Motor neuron (in vitro differentiated cells): ENCODE measurements at regions not wholly inside any gene's neighbourhood (a gene's known extent, or its start where the extent isn't known, plus 50 kb on each side); places are given as distances from the start of the nearest gene placed in this dataset.
"Not testable (repeated sequence)": the region's sequence is repeated elsewhere in the genome, so short reads cannot be mapped to it uniquely, and the experiment has no call there.

Experiments
- ATAC-seq, 8 experiments: fragments of 200-7000 bp; cut with Tn5 transposase; replicated peaks in 6 of 8; 2 replicates each; pipeline ENCODE4 v1.8.0; 2021; ENCODE audit warnings: mild to moderate bottlenecking in 8 of 8, moderate library complexity in 8 of 8
- H3K27ac ChIP-seq, 2 donors: fragments of 250-450 bp; sonication (Bioruptor Pico); 2 replicates each; pipeline ENCODE4 v1.9.0; 2021; ENCODE audit warnings: antibody characterized with exemption in 2 of 2, mild to moderate bottlenecking in 2 of 2, moderate library complexity in 1 of 2
- H3K4me1 ChIP-seq, 2 donors: fragments of 250-450 bp; sonication (Bioruptor Pico); replicated peaks in 1 of 2; 2 replicates each; pipeline ENCODE4 v1.6.1; 2021; ENCODE audit warnings: antibody characterized with exemption in 2 of 2, mild to moderate bottlenecking in 2 of 2, moderate library complexity in 1 of 2
- H3K4me3 ChIP-seq, 5 donors: fragments of 250-450 bp; sonication (Bioruptor Pico); 2 replicates each; pipeline ENCODE4 v1.9.0; 2021; ENCODE audit warnings: antibody characterized with exemption in 5 of 5, mild to moderate bottlenecking in 5 of 5, moderate library complexity in 4 of 5
- WGBS, 10 experiments: fragments of 450-650 bp; shearing (Covaris generic); methylation state at CpG; one replicate each; pipeline ENCODE4 v1.0.0; 2022; 5-methylcytosine and 5-hydroxymethylcytosine counted together
- in situ Hi-C, 9 experiments: fragments of 400-800 bp; cut with MboI; loops; one replicate each; pipeline ENCODE4 v1.15.0; 2021; ENCODE audit warnings: low sequenced_read_pairs in 9 of 9, low pct_unique_long_range_greater_than_20kb in 2 of 9; ENCODE audit not compliant: unreplicated experiment in 9 of 9

GRCh38 chr6:67971812-67972211, 663.3 kb upstream of the ADGRB3 start:
- 8 to 100% (median 86%) methylated on average over 1 of the region's 1 CpG; no CpG with 5 or more reads in 1 of the 10 experiments for WGBS, 10 experiments
- ATAC-seq = peak in 5 of 8 experiments; percentile 58 to 78 (median 72)
- H3K4me3 ChIP-seq = no peak overlapping the region
- H3K4me1 ChIP-seq = no peaks in the 10 kb centered on the region
- in situ Hi-C loops = no loop called here
- no peak overlapping the region for H3K27ac ChIP-seq

- Histone ChIP-seq H3K4me1 (no peaks in the 10 kb centered on the region), H3K27ac (no peak overlapping the region), H3K4me3 (no peak overlapping the region)
- in situ Hi-C loops = no loop called here
- no peak for ATAC-seq
- WGBS, 10 experiments = 14 to 100% (median 67%) methylated on average over 1 of the region's 1 CpG; no CpG with 5 or more reads in 2 of the 10 experiments
These were observed 668.3 kb upstream of the ADGRB3 start for GRCh38 chr6:67966830-67967229.

- in situ Hi-C loops = no loop called here
- Histone ChIP-seq H3K27ac (no peak overlapping the region), H3K4me1 (no peaks in the 10 kb centered on the region), H3K4me3 (no peak overlapping the region)
- no peak for ATAC-seq
These were observed 678.7 kb upstream of the ADGRB3 start for GRCh38 chr6:67956352-67956751.

GRCh38 chr6:67952948-67953347, 682.1 kb upstream of the ADGRB3 start:
- in situ Hi-C loops = no loop called here
- ATAC-seq = peak in 1 of 8 experiments; percentile 8
- 0 to 100% (median 44%) methylated on average over 1 of the region's 1 CpG; no CpG with 5 or more reads in 5 of the 10 experiments for WGBS, 10 experiments

GRCh38 chr6:67952121-67952520, 683.0 kb upstream of the ADGRB3 start:
- ATAC-seq = no peak
- in situ Hi-C loops = no loop called here

More at GRCh38 chr6:67952948-67953347, 682.1 kb upstream of the ADGRB3 start:
- no peak overlapping the region for H3K4me3 ChIP-seq
- H3K4me1 ChIP-seq = no peaks in the 10 kb centered on the region
- no peak overlapping the region for H3K27ac ChIP-seq

GRCh38 chr6:67947762-67948161, 687.3 kb upstream of the ADGRB3 start:
- in situ Hi-C loops, H3K4me3 ChIP-seq, H3K27ac ChIP-seq, ATAC-seq, H3K4me1 ChIP-seq: not testable (repeated sequence)
- WGBS, 10 experiments = 0 to 100% (median 90%) methylated on average over 1 of the region's 1 CpG; no CpG with 5 or more reads in 6 of the 10 experiments

More at GRCh38 chr6:67952121-67952520, 683.0 kb upstream of the ADGRB3 start:
- 0 to 100% (median 100%) methylated on average over 1 of the region's 1 CpG; no CpG with 5 or more reads in 4 of the 10 experiments for WGBS, 10 experiments
- Histone ChIP-seq H3K4me3 (no peak overlapping the region), H3K27ac (no peak overlapping the region), H3K4me1 (no peaks in the 10 kb centered on the region)

- no peak overlapping the region for H3K27ac ChIP-seq
- no peaks in the 10 kb centered on the region for H3K4me1 ChIP-seq
- WGBS, 10 experiments = 25 to 100% (median 91%) methylated on average over 1 to 2 of the region's 2 CpGs
- no peak overlapping the region for H3K4me3 ChIP-seq
- in situ Hi-C loops = no loop called here
- no peak for ATAC-seq
These were observed 699.1 kb upstream of the ADGRB3 start for GRCh38 chr6:67935976-67936477.

- Histone ChIP-seq H3K4me1 (no peaks in the 10 kb centered on the region), H3K27ac (no peak overlapping the region), H3K4me3 (no peak overlapping the region)
- in situ Hi-C loops = no loop called here
- 20 to 100% (median 73%) methylated on average over 1 of the region's 1 CpG; no CpG with 5 or more reads in 4 of the 10 experiments for WGBS, 10 experiments
- no peak for ATAC-seq
These were observed 701.8 kb upstream of the ADGRB3 start for GRCh38 chr6:67933278-67933677.

GRCh38 chr6:67922588-67922987, 712.5 kb upstream of the ADGRB3 start:
- H3K4me3 ChIP-seq, H3K4me1 ChIP-seq, H3K27ac ChIP-seq, ATAC-seq, in situ Hi-C loops: not testable (repeated sequence)
- WGBS, 10 experiments = no CpG with 5 or more reads among the region's 3 CpGs

- H3K27ac ChIP-seq, H3K4me1 ChIP-seq, ATAC-seq, H3K4me3 ChIP-seq, in situ Hi-C loops: not testable (repeated sequence)
- WGBS, 10 experiments = 100% methylated on average over 1 of the region's 1 CpG; no CpG with 5 or more reads in 9 of the 10 experiments
These were observed 715.0 kb upstream of the ADGRB3 start for GRCh38 chr6:67920040-67920439.

- WGBS, 10 experiments = 9 to 100% (median 93%) methylated on average over 2 of the region's 2 CpGs; no CpG with 5 or more reads in 2 of the 10 experiments
- no peak overlapping the region for H3K4me3 ChIP-seq
- H3K4me1 ChIP-seq = no peaks in the 10 kb centered on the region
- in situ Hi-C loops = no loop called here
- no peak overlapping the region for H3K27ac ChIP-seq
- no peak for ATAC-seq
These were observed 718.7 kb upstream of the ADGRB3 start for GRCh38 chr6:67916399-67916798.

GRCh38 chr6:67914419-67914818, 720.7 kb upstream of the ADGRB3 start:
- in situ Hi-C loops = no loop called here
- H3K4me1 ChIP-seq = no peaks in the 10 kb centered on the region
- ATAC-seq = no peak
- WGBS, 10 experiments = 0 to 100% (median 39%) methylated on average over 1 of the region's 1 CpG
- H3K27ac ChIP-seq = no peak overlapping the region
- H3K4me3 ChIP-seq = no peak overlapping the region

- Histone ChIP-seq H3K4me1 (no peaks in the 10 kb centered on the region), H3K4me3 (no peak overlapping the region), H3K27ac (no peak overlapping the region)
- 0 to 100% (median 71%) methylated on average over 1 to 2 of the region's 2 CpGs for WGBS, 10 experiments
- in situ Hi-C loops = no loop called here
- ATAC-seq = no peak
These were observed 725.7 kb upstream of the ADGRB3 start for GRCh38 chr6:67909354-67909753.

GRCh38 chr6:67908379-67908778, 726.7 kb upstream of the ADGRB3 start:
- 0 to 100% (median 67%) methylated on average over 1 to 2 of the region's 2 CpGs for WGBS, 10 experiments
- in situ Hi-C loops = no loop called here

More at GRCh38 chr6:67908379-67908778, 726.7 kb upstream of the ADGRB3 start:
- Histone ChIP-seq H3K27ac (no peak overlapping the region), H3K4me1 (no peaks in the 10 kb centered on the region), H3K4me3 (no peak overlapping the region)
- no peak for ATAC-seq
